GM23338 (cell line): ENCODE measurements at regions not wholly inside any gene's neighbourhood (a gene's known extent, or its start where the extent isn't known, plus 50 kb on each side); places are given as distances from the start of the nearest gene placed in this dataset.

Experiments
- ATAC-seq: fragments of 200-7000 bp; cut with Tn5 transposase; 3 replicates; pipeline ENCODE4 v1.9.1; 2020
- DNase-seq: peaks from one replicate; pipeline ENCODE4 v3.0.0-alpha.2; 2015; ENCODE audit warnings: low spot score
- H2AFZ ChIP-seq: fragments of 200-600 bp; sonication (generic); 2 replicates; pipeline ENCODE4 v1.8.0; 2016; ENCODE audit warnings: antibody characterized with exemption, mild to moderate bottlenecking, moderate library complexity
- H3F3A ChIP-seq: fragments of 200-600 bp; sonication (generic); replicated peaks from 2 replicates; pipeline ENCODE4 v1.8.0; 2017; ENCODE audit warnings: antibody characterized with exemption, mixed run types, low read depth
- H3K27ac ChIP-seq: fragments of 200-600 bp; sonication (generic); 2 replicates; pipeline ENCODE4 v1.6.1; 2016; ENCODE audit warnings: low read depth
- H3K27me3 ChIP-seq: fragments of 200-600 bp; sonication (generic); 2 replicates; pipeline ENCODE4 v1.8.0; 2016; ENCODE audit warnings: mild to moderate bottlenecking, mixed run types, moderate library complexity; ENCODE audit not compliant: insufficient read depth
- H3K36me3 ChIP-seq: fragments of 200-600 bp; sonication (generic); 2 replicates; pipeline ENCODE4 v1.8.0; 2016; ENCODE audit warnings: mild to moderate bottlenecking; ENCODE audit not compliant: insufficient read depth
- H3K4me1 ChIP-seq: fragments of 200-600 bp; sonication (generic); 2 replicates; pipeline ENCODE4 v1.8.0; 2016; ENCODE audit warnings: mild to moderate bottlenecking, moderate library complexity; ENCODE audit not compliant: insufficient read depth
- H3K4me2 ChIP-seq: fragments of 200-600 bp; sonication (generic); 2 replicates; pipeline ENCODE4 v1.7.1; 2017; ENCODE audit warnings: mixed run types
- H3K4me3 ChIP-seq: fragments of 200-600 bp; sonication (generic); 2 replicates; pipeline ENCODE4 v1.6.1; 2016; ENCODE audit warnings: mixed run types
- H3K79me2 ChIP-seq: fragments of 200-600 bp; sonication (generic); replicated peaks from 2 replicates; pipeline ENCODE4 v1.8.0; 2017; ENCODE audit warnings: mild to moderate bottlenecking; ENCODE audit not compliant: insufficient read depth
- H3K9me2 ChIP-seq: fragments of 200-600 bp; sonication (generic); 2 replicates; pipeline ENCODE4 v1.8.0; 2017; ENCODE audit not compliant: insufficient read depth
- H4K20me1 ChIP-seq: fragments of 200-600 bp; sonication (generic); replicated peaks from 2 replicates; pipeline ENCODE4 v1.8.0; 2017; ENCODE audit warnings: mild to moderate bottlenecking; ENCODE audit not compliant: insufficient read depth
- H3K27ac Mint-ChIP-seq: 2 replicates; pipeline ENCODE4 v1.8.0; 2020; ENCODE audit warnings: inconsistent platforms, mild to moderate bottlenecking, moderate library complexity, mixed read lengths
- H3K27me3 Mint-ChIP-seq: 3 replicates; pipeline ENCODE4 v1.8.0; 2022; ENCODE audit warnings: low read depth, mild to moderate bottlenecking, moderate library complexity, mixed read lengths, inconsistent platforms; ENCODE audit not compliant: insufficient read depth, poor library complexity
- H3K36me3 Mint-ChIP-seq: 3 replicates; pipeline ENCODE4 v1.8.0; 2021; ENCODE audit warnings: low read depth, mild to moderate bottlenecking, inconsistent platforms, moderate library complexity, mixed read lengths
- H3K4me1 Mint-ChIP-seq: 3 replicates; pipeline ENCODE4 v1.8.0; 2020; ENCODE audit warnings: mild to moderate bottlenecking, inconsistent platforms, mixed read lengths
- H3K4me3 Mint-ChIP-seq: 3 replicates; pipeline ENCODE4 v1.8.0; 2021; ENCODE audit warnings: moderate library complexity, mild to moderate bottlenecking, inconsistent platforms, mixed read lengths
- H3K9me3 Mint-ChIP-seq: 3 replicates; pipeline ENCODE4 v1.8.0; 2020; ENCODE audit warnings: moderate library complexity, mild to moderate bottlenecking, inconsistent platforms, mixed read lengths
- CREB1 ChIP-seq: fragments of 250-450 bp; sonication (Bioruptor Pico); IDR thresholded peaks from 2 replicates; pipeline ENCODE4 v1.5.0; 2020; ENCODE audit warnings: low read depth, mild to moderate bottlenecking, moderate library complexity
- EZH2 ChIP-seq: fragments of 200-600 bp; sonication (generic); IDR thresholded peaks from one replicate; pipeline ENCODE4 v1.8.0; 2017; ENCODE audit warnings: antibody characterized with exemption, mild to moderate bottlenecking, low read depth; ENCODE audit not compliant: unreplicated experiment
- JUNB ChIP-seq: IDR thresholded peaks from one replicate; pipeline ENCODE4 v1.6.1; 2016; ENCODE audit warnings: antibody characterized with exemption; ENCODE audit not compliant: unreplicated experiment
- NANOG ChIP-seq: IDR thresholded peaks from 2 replicates; pipeline ENCODE4 v1.6.1; 2016; ENCODE audit warnings: antibody characterized with exemption, borderline replicate concordance
- POLR2AphosphoS5 ChIP-seq: IDR thresholded peaks from 2 replicates; pipeline ENCODE4 v1.6.1; 2016; ENCODE audit warnings: antibody characterized with exemption, low read depth
- REST ChIP-seq: IDR thresholded peaks from one replicate; pipeline ENCODE4 v1.6.1; 2018; ENCODE audit warnings: antibody characterized with exemption; ENCODE audit not compliant: unreplicated experiment
- STAT1 ChIP-seq: IDR thresholded peaks from one replicate; pipeline ENCODE4 v1.6.1; 2016; ENCODE audit warnings: antibody characterized with exemption; ENCODE audit not compliant: unreplicated experiment
- ZNF114 ChIP-seq: fragments of 250-450 bp; sonication (Bioruptor Pico); IDR thresholded peaks from 2 replicates; pipeline ENCODE4 v1.5.0; 2020; ENCODE audit warnings: mild to moderate bottlenecking, moderate library complexity
- ZNF331 ChIP-seq: fragments of 250-450 bp; sonication (Bioruptor Pico); IDR thresholded peaks from 2 replicates; pipeline ENCODE4 v1.5.0; 2020; ENCODE audit warnings: low read depth, mild to moderate bottlenecking, moderate library complexity
- TF ChIP-seq, protein P1 (sequence below), 2 experiments: fragments of 200-600 bp in 1 of 2; sonication (generic) in 1 of 2; conservative IDR thresholded peaks; 2 replicates each; pipeline versions ENCODE4 v1.5.1 to v1.6.1; 2016 to 2017; ENCODE audit warnings: antibody characterized with exemption in 2 of 2, low read depth in 2 of 2, mild to moderate bottlenecking in 2 of 2, moderate library complexity in 1 of 2

GRCh38 chr12:28998662-28999120 lies 150.4 kb upstream of the FAR2 start:
- ATAC-seq = peak; percentile 50
- Mint-ChIP-seq H3K27ac (no peak overlapping the region), H3K4me3 (no peak overlapping the region)

DNA sequence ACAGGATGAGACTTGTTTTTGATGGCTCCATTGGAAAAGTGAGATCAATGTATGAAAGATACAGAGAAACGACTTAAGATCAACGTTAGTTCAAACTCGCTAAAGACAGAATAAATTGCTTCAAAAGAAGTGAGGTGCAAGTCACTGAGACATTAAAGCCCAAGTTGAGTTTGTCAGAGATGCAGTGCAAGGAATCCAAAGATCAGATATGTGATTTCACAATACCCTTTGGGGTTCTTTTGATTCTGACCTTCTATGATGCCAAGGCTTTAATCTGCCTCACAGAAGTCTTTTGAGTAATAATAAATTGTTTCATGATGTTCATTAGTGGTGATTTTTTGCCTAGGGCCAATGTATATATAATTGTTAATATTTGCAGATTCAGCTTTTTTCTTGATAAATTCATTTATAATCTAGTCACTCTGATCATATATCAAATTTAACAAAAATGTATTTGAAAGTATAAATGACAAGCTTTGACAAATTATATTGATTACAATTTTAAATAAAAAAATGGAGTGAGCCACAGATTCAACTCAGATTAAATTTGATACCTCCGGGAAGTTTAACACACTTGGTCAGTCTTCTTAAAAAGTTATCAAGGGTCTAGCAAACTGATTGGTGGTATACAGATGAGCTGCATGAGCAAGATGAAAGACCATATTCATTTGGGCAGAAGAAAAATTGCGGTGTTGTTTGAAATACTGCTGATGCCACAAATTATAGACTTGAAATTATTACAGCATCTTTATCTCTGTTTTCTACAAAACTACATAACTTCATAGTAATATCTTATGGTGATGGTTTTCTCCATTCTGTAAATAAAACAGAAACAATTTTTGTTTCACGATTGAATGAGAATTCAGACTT lies 144.8 kb upstream of the FAR2 start:
- Mint-ChIP-seq H3K9me3 (no peaks in the 10 kb centered on the region; the same call in 2 of the 3 replicates), H3K27ac (no peak overlapping the region), H3K4me1 (no peaks in the 10 kb centered on the region), H3K36me3 (no peaks in the 10 kb centered on the region), H3K4me3 (no peak overlapping the region), H3K27me3 (no peaks in the 10 kb centered on the region)
- Histone ChIP-seq H3K4me2 (no peak overlapping the region), H3K4me3 (no peak overlapping the region), H3K36me3 (no peaks in the 10 kb centered on the region), H2AFZ (no peak overlapping the region), H3K27me3 (no peaks in the 10 kb centered on the region), H3F3A (no peaks in the 10 kb centered on the region), H3K9me2 (no peaks in the 10 kb centered on the region), H3K4me1 (no peaks in the 10 kb centered on the region), H3K79me2 (no peaks in the 10 kb centered on the region), H4K20me1 (no peaks in the 10 kb centered on the region), H3K27ac (no peak overlapping the region)
- ATAC-seq = no peak
- DNase-seq = no peak
- no peak for TF ChIP-seq POLR2AphosphoS5
- TF ChIP-seq CREB1 (CRISPR knock-in tag) = no peak
- TF ChIP-seq JUNB = no peak
- TF ChIP-seq NANOG = no peak
- no peak for TF ChIP-seq ZNF114 (CRISPR knock-in tag)
- TF ChIP-seq REST = no peak
- TF ChIP-seq ZNF331 (CRISPR knock-in tag) = no peak
- no peak for TF ChIP-seq EZH2

More at GRCh38 chr12:28998662-28999120, 150.4 kb upstream of the FAR2 start:
- H3K9me2 ChIP-seq = no peaks in the 10 kb centered on the region
- no peak overlapping the region for H3K4me3 ChIP-seq
- no peaks in the 10 kb centered on the region for H3K27me3 ChIP-seq
- no peaks in the 10 kb centered on the region for H3F3A ChIP-seq
- Mint-ChIP-seq H3K36me3 (no peaks in the 10 kb centered on the region), H3K27me3 (no peaks in the 10 kb centered on the region), H3K4me1 (no peaks in the 10 kb centered on the region; the same call in 2 of the 3 replicates), H3K9me3 (no peaks in the 10 kb centered on the region; the same call in 2 of the 3 replicates)
- DNase-seq = peak; percentile 57
- H2AFZ ChIP-seq = no peak overlapping the region
- no peak for TF ChIP-seq STAT1
- TF ChIP-seq, protein P1, sequence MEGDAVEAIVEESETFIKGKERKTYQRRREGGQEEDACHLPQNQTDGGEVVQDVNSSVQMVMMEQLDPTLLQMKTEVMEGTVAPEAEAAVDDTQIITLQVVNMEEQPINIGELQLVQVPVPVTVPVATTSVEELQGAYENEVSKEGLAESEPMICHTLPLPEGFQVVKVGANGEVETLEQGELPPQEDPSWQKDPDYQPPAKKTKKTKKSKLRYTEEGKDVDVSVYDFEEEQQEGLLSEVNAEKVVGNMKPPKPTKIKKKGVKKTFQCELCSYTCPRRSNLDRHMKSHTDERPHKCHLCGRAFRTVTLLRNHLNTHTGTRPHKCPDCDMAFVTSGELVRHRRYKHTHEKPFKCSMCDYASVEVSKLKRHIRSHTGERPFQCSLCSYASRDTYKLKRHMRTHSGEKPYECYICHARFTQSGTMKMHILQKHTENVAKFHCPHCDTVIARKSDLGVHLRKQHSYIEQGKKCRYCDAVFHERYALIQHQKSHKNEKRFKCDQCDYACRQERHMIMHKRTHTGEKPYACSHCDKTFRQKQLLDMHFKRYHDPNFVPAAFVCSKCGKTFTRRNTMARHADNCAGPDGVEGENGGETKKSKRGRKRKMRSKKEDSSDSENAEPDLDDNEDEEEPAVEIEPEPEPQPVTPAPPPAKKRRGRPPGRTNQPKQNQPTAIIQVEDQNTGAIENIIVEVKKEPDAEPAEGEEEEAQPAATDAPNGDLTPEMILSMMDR (conservative IDR thresholded peaks at IDR 0.05; ENCODE audit: low read depth in 2 of 2) = peak; percentile 59 to 70
- H3K79me2 ChIP-seq = no peaks in the 10 kb centered on the region
- no peaks in the 10 kb centered on the region for H4K20me1 ChIP-seq
- H3K36me3 ChIP-seq = no peaks in the 10 kb centered on the region
- no peaks in the 10 kb centered on the region for H3K4me1 ChIP-seq
- no peak overlapping the region for H3K4me2 ChIP-seq
- H3K27ac ChIP-seq = no peak overlapping the region
